A673 (cell line): ENCODE measurements at regions not wholly inside any gene's neighbourhood (a gene's known extent, or its start where the extent isn't known, plus 50 kb on each side); places are given as distances from the start of the nearest gene placed in this dataset.

Source experiments
- BruUV-seq: library from RNA; stranded (reverse); fragments of 400-500 nt; replicated peaks from 2 replicates; lab custom pipeline; 2021; lab: Mats Ljungman, UMichigan
- CTCF ChIA-PET: fragments of 300-600 bp; sonication (Branson Sonifier 250); formaldehyde crosslinking; loops from one replicate; lab custom pipeline; 2022; ENCODE audit warnings: antibody characterized with exemption; lab: Charles Lee
- POLR2A ChIA-PET: fragments of 300-600 bp; sonication (Branson Sonifier 250); formaldehyde crosslinking; loops from one replicate; lab custom pipeline; 2022; ENCODE audit warnings: antibody characterized with exemption; ENCODE audit not compliant: low non-redundant PET; lab: Charles Lee
- DNase-seq: peaks from one replicate; pipeline ENCODE4 v3.0.0-alpha.2; 2015; ENCODE audit warnings: low spot score
- H3K27ac ChIP-seq: fragments of 200-600 bp; sonication (generic); 2 replicates; pipeline ENCODE4 v1.5.1; 2016; ENCODE audit warnings: mixed run types, low read depth, mild to moderate bottlenecking, mixed read lengths, antibody characterized with exemption, low read length; ENCODE audit not compliant: poor library complexity, severe bottlenecking
- H3K27me3 ChIP-seq: fragments of 200-600 bp; sonication (generic); replicated peaks from 2 replicates; pipeline ENCODE4 v1.6.1; 2017; ENCODE audit warnings: mixed run types, low read depth, mild to moderate bottlenecking, mixed read lengths, antibody characterized with exemption, low read length; ENCODE audit not compliant: insufficient read depth, poor library complexity
- H3K36me3 ChIP-seq: fragments of 200-600 bp; sonication (generic); 2 replicates; pipeline ENCODE4 v1.6.1; 2016; ENCODE audit warnings: mixed run types, mild to moderate bottlenecking, mixed read lengths, antibody characterized with exemption, low read length; ENCODE audit not compliant: insufficient read depth, poor library complexity, severe bottlenecking
- H3K4me1 ChIP-seq: fragments of 200-600 bp; sonication (generic); 2 replicates; pipeline ENCODE4 v1.6.1; 2017; ENCODE audit warnings: mixed run types, mild to moderate bottlenecking, mixed read lengths, antibody characterized with exemption, low read length; ENCODE audit not compliant: insufficient read depth, poor library complexity, severe bottlenecking
- H3K4me3 ChIP-seq: fragments of 200-600 bp; sonication (generic); 2 replicates; pipeline ENCODE4 v1.5.1; 2016; ENCODE audit warnings: low read depth, mixed run types, mild to moderate bottlenecking, mixed read lengths, low read length; ENCODE audit not compliant: poor library complexity, severe bottlenecking
- H3K9me3 ChIP-seq: fragments of 200-600 bp; sonication (generic); 2 replicates; pipeline ENCODE4 v1.6.1; 2016; ENCODE audit warnings: mixed run types, low read depth, mild to moderate bottlenecking, mixed read lengths, antibody characterized with exemption, low read length; ENCODE audit not compliant: poor library complexity, severe bottlenecking
- CTCF ChIP-seq: fragments of 300-800, 200-600 bp; sonication (generic); conservative IDR thresholded peaks from 2 replicates; pipeline ENCODE4 v1.5.1; 2017; ENCODE audit warnings: low read depth, mild to moderate bottlenecking, antibody characterized with exemption, low read length, moderate library complexity, mixed read lengths
- EZH2 ChIP-seq: fragments of 200-600 bp; sonication (generic); IDR thresholded peaks from 2 replicates; pipeline ENCODE4 v1.6.1; 2017; ENCODE audit warnings: borderline replicate concordance, low read depth, mild to moderate bottlenecking, mixed read lengths, antibody characterized with exemption, low read length; ENCODE audit not compliant: poor library complexity, severe bottlenecking
- intact Hi-C: fragments of 100-400 bp; cut with micrococcal nuclease; formaldehyde crosslinking; loops from one replicate; pipeline ENCODE4 v1.10.0; 2022; ENCODE audit not compliant: unreplicated experiment

- intact Hi-C loops, result no loop called here
- TF ChIP-seq EZH2 (no peak), CTCF (no peak)
- no peak for DNase-seq
- Histone ChIP-seq H3K9me3 (no peaks in the 10 kb centered on the region), H3K27ac (no peak overlapping the region), H3K4me1 (no peaks in the 10 kb centered on the region), H3K27me3 (no peaks in the 10 kb centered on the region), H3K36me3 (no peaks in the 10 kb centered on the region), H3K4me3 (no peak overlapping the region)
- ChIA-PET CTCF (no interaction called here), POLR2A (no interaction called here)
- no TSS peak for BruUV-seq
These were observed 60.9 kb upstream of the ZFAND3 start for GRCh38 chr6:37758647-37759046.

GRCh38 chr6:37758234-37758633 lies 60.6 kb upstream of the MDGA1 start:
- no peaks in the 10 kb centered on the region for H3K27me3 ChIP-seq
- no peak overlapping the region for H3K4me3 ChIP-seq
- TF ChIP-seq CTCF (no peak), EZH2 (no peak)
- POLR2A ChIA-PET, result no interaction called here
- no peak overlapping the region for H3K27ac ChIP-seq
- intact Hi-C loops, result no loop called here
- H3K36me3 ChIP-seq, result no peaks in the 10 kb centered on the region
- H3K9me3 ChIP-seq, result no peaks in the 10 kb centered on the region
- BruUV-seq, result no TSS peak
- no peaks in the 10 kb centered on the region for H3K4me1 ChIP-seq
- DNase-seq, result no peak
- CTCF ChIA-PET, result no interaction called here

- H3K27me3 ChIP-seq, result no peaks in the 10 kb centered on the region
- CTCF ChIA-PET, result no interaction called here
- DNase-seq, result no peak
- intact Hi-C loops, result no loop called here
- H3K4me1 ChIP-seq, result no peaks in the 10 kb centered on the region
- H3K9me3 ChIP-seq, result no peaks in the 10 kb centered on the region
- no peak overlapping the region for H3K27ac ChIP-seq
- H3K4me3 ChIP-seq, result no peak overlapping the region
- TF ChIP-seq CTCF (no peak), EZH2 (no peak)
- POLR2A ChIA-PET, result no interaction called here
- no peaks in the 10 kb centered on the region for H3K36me3 ChIP-seq
- BruUV-seq, result no TSS peak
These were observed 59.7 kb upstream of the MDGA1 start for GRCh38 chr6:37757381-37757780.
